ENCODE measurements at regions not wholly inside any gene's neighbourhood (a gene's known extent, or its start where the extent isn't known, plus 50 kb on each side); places are given as distances from the start of the nearest gene placed in this dataset.
"Not testable (repeated sequence)": the region's sequence is repeated elsewhere in the genome, so short reads cannot be mapped to it uniquely, and the experiment has no call there.

GRCh38 chr2:109712746-109713145 lies 81.4 kb upstream of the RGPD5 start:
- in situ Hi-C loops (cut with HindIII; ENCODE audit: low sequenced_read_pairs): no loop called here
- DNase-seq (ENCODE audit: low spot score): no peak

DNA sequence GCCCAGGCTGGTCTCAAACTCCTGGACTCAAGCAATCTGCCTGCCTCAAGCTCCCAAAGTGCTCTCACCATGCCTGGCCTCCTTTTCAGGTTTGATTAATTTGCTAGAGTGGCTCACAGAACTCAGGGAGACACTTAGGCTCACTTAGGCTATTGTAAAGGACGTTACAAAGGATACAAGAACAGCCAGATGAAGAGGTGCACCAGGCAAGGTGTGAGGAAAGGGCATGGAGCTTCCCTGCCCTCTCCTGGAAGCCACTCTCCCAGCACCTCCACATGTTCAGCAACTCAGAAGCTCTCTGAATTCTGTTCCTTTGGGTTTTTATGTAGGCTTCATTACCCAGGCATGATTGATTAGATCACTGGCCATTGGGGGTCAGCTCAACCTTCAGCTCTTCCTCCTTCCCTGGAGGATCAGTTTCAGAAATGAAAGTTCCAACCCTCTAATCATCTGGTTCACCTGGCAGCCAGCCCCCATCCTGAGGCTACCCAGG lies 78.7 kb upstream of the RGPD5 start:
- DNase-seq (ENCODE audit: low spot score): no peak
- in situ Hi-C loops (cut with HindIII; ENCODE audit: low sequenced_read_pairs): no loop called here

GRCh38 chr2:109716596-109716995 lies 77.5 kb upstream of the RGPD5 start:
- DNase-seq (ENCODE audit: low spot score); in situ Hi-C loops (cut with HindIII; ENCODE audit: low sequenced_read_pairs): not testable (repeated sequence)

- in situ Hi-C loops (cut with HindIII; ENCODE audit: low sequenced_read_pairs): no loop called here
- no peak for DNase-seq (ENCODE audit: low spot score)
Observed at GRCh38 chr2:109718139-109718538, 76.0 kb upstream of the RGPD5 start.

- no peak for DNase-seq (ENCODE audit: low spot score)
- in situ Hi-C loops (cut with HindIII; ENCODE audit: low sequenced_read_pairs): no loop called here
Observed at GRCh38 chr2:109719871-109720270, 74.2 kb upstream of the RGPD5 start.

DNA sequence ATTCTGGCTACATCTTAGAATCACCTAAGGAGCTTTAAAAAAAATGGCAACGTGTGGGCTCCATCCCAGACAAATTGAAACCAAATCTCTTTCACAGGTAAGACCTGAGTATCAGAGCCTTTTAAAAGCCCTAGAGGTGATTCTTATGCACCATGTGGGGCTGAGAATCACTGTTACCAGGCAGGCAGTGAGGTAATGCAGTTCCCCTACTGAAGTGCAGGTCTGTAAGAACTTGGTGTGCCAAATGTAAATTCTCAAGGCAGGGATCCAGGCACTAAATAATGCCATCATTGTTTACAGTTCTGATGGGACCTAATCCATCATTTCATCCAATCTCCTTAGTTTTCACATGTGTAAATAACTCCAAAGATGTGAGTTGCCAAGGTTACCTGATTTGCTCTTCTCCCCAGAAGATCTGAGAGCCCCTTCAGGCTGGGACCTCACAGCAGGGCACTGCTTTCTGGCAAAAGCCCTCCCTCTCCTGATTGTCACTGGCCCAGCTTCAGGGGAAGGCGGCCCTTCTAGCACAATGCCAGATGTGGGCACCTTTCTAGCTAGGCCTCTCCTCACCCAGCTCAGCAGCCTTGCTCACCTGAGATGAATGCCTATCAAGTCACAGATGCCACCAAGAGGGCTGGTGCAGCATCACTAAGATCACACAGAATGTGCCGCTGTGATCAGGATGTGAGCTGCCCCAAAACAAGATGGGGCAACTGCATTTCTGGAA lies 73.6 kb upstream of the RGPD5 start:
- DNase-seq (ENCODE audit: low spot score): no peak
- in situ Hi-C loops (cut with HindIII; ENCODE audit: low sequenced_read_pairs): no loop called here

GRCh38 chr2:109721135-109721534 lies 73.0 kb upstream of the RGPD5 start:
- DNase-seq (ENCODE audit: low spot score): no peak
- in situ Hi-C loops (cut with HindIII; ENCODE audit: low sequenced_read_pairs): no loop called here

DNA sequence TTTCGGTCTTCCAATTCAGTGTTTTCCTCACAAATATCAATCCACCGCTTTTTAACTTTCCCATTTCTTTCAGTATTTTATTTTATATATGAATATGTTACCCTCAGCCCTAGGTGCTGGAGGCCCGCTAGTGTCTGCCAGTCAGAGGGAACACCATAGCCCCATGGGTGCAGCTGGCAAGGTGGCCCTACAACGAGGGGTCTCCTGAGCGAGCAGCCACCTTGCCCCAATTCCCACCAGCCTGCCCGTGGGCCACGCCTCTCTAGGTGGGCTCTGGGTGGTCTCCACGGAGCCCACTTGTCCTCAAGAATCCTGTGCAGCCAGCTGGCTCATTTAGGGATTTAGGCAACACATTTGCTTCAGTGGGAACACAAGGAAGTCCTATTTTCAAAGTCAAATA lies 72.5 kb upstream of the RGPD5 start:
- DNase-seq (ENCODE audit: low spot score): no peak
- in situ Hi-C loops (cut with HindIII; ENCODE audit: low sequenced_read_pairs): no loop called here

- DNase-seq (ENCODE audit: low spot score): no peak
- in situ Hi-C loops (cut with HindIII; ENCODE audit: low sequenced_read_pairs): no loop called here
Observed at GRCh38 chr2:109722026-109722425, 72.1 kb upstream of the RGPD5 start.

- DNase-seq (ENCODE audit: low spot score); in situ Hi-C loops (cut with HindIII; ENCODE audit: low sequenced_read_pairs): not testable (repeated sequence)
Observed at GRCh38 chr2:109722640-109723039, 71.5 kb upstream of the RGPD5 start.

DNA sequence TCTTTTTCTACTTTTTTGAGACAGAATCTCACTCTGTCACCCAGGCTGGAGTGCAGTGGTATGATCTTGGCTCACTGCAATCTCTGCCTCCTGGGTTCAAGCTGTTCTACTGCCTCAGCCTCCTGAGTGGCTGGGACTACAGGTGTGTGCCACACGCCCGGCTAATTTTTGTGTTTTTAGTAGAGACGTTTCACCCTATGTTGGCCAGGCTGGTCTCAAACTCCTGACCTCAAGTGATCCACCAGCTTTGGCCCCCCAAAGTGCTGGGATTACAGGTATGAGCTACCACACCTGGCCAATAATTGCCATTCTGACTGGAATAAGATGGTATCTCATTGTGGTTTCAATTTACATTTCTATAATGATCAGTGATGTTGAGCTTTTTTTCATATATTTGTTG lies 71.0 kb upstream of the RGPD5 start:
- DNase-seq (ENCODE audit: low spot score); in situ Hi-C loops (cut with HindIII; ENCODE audit: low sequenced_read_pairs): not testable (repeated sequence)

GRCh38 chr2:109724533-109725460 lies 69.3 kb upstream of the RGPD5 start:
- no peak for DNase-seq (ENCODE audit: low spot score)
- in situ Hi-C loops (cut with HindIII; ENCODE audit: low sequenced_read_pairs): no loop called here

DNA sequence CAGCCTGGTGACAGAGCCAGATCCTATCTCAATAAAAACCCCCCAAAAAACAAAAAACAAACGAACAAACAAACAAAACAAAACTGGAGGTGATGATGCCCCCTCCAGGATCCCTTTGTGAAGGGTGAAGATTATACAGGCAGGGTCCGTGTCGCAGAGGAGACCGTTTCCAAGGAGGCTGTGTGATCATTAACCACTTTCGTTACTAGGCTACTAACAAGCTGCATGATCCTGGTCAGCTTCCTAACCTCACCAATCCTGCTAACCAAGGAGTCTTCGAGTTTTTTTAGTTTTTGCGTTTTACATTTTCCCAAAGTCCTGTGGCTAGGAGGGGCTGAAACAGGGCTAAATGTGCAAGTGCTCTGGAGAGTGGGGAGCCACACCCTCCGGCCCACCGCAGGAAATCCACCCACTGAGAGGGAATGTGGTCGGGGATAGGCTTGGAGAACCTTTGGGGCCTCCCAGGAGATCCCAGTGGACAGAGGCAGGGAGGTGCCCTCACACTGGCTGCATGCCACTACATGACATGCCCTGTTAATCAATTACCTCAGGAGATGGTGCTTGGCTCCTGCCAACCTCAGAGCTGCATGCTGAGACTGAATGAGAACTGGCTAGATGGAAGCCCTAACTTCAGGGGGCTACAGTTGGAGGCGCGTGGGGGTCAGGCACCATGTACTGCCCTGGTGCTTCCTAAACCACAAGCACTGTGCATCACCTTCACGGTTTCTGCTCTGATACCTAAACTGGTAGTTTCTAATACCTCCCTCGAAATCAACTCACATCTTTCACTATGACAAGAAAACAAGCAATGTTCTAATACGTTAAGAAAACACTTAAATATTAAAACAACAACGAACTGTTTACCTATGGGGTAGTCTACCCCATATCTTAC lies 67.5 kb upstream of the RGPD5 start:
- in situ Hi-C loops (cut with HindIII; ENCODE audit: low sequenced_read_pairs): no loop called here
- DNase-seq (ENCODE audit: low spot score): no peak

DNA sequence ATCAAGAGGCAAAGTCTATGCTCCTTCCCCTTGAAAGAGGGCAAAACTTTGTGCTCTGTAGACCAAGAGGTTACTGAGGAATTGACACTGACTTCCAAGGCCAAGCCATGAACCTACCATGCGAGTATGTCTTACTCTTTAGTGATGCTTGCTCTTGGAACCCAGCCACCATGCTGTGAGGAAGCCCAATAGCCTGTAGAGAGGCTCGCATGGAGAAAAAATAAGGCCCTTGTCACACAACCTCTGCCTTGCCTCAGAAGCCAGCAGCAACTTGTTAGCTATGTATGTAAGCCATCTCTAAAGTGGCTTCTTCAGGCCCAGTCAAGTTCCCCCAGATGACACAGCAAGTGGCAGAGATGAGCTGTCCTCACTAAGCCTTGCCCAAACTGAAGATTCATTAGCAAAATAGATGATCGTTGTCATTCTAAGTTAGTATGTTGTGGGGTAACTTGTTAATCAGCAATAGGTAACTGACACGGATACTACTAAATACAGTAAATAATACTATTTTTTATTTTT lies 66.1 kb upstream of the RGPD5 start:
- DNase-seq (ENCODE audit: low spot score): no peak
- in situ Hi-C loops (cut with HindIII; ENCODE audit: low sequenced_read_pairs): no loop called here

GRCh38 chr2:109733746-109734145 lies 60.4 kb upstream of the RGPD5 start:
- in situ Hi-C loops (cut with HindIII; ENCODE audit: low sequenced_read_pairs); DNase-seq (ENCODE audit: low spot score): not testable (repeated sequence)

DNA sequence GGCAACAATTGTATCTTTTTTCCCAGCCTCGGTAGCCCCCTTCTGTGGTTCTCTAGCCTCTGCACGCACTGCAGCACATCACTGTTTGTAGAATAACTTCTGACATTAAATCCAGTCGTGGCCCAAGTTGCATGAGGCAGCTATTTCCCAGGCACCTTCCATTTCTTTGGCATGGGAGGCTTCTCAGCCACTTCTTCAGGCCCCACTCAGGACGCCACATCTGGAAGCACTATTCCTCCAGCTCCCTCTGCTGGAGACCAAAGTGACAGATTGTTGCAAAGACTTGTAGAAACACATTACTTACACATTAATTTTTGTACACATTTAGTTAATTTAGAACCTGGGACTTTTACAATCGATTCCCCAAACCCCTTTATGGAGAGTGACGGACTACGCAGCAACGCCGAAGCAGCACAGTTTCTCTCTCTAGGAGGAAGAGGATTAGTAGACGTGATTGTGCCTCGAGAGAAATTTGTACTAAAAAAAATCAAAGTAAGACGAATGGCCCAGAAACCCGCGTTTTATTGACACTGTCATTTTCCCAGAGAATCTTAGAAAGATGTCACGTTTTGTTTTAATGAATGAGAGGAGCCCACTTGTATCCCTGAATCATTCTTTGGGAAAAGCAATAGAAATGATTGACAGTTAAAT lies 57.8 kb upstream of the RGPD5 start:
- peak; percentile 27 for DNase-seq (ENCODE audit: low spot score)
- in situ Hi-C loops (cut with HindIII; ENCODE audit: low sequenced_read_pairs): no loop called here
